WTC11 (cell line): ENCODE measurements at regions not wholly inside any gene's neighbourhood (a gene's known extent, or its start where the extent isn't known, plus 50 kb on each side); places are given as distances from the start of the nearest gene placed in this dataset.
"Not testable (repeated sequence)": the region's sequence is repeated elsewhere in the genome, so short reads cannot be mapped to it uniquely, and the experiment has no call there.

Experiments
- CREB1 ChIP-seq: sonication (generic); formaldehyde crosslinking; IDR thresholded peaks from 2 replicates; pipeline ENCODE4 v1.8.0; 2023; ENCODE audit warnings: mild to moderate bottlenecking, missing genetic modification reagents
- ETV6 ChIP-seq: sonication (generic); formaldehyde crosslinking; IDR thresholded peaks from 2 replicates; pipeline ENCODE4 v1.8.1; 2022; ENCODE audit warnings: mild to moderate bottlenecking, missing genetic modification reagents
- FOXK1 ChIP-seq: sonication (generic); formaldehyde crosslinking; IDR thresholded peaks from 2 replicates; pipeline ENCODE4 v1.8.0; 2022; ENCODE audit warnings: mild to moderate bottlenecking, moderate library complexity, missing genetic modification reagents
- GABPB1 ChIP-seq: sonication (generic); formaldehyde crosslinking; IDR thresholded peaks from 2 replicates; pipeline ENCODE4 v1.8.1; 2023; ENCODE audit warnings: mild to moderate bottlenecking, missing genetic modification reagents
- JUN ChIP-seq: sonication (generic); formaldehyde crosslinking; IDR thresholded peaks from 2 replicates; pipeline ENCODE4 v1.8.0; 2023; ENCODE audit warnings: mild to moderate bottlenecking, missing genetic modification reagents
- TEAD1 ChIP-seq: sonication (generic); formaldehyde crosslinking; IDR thresholded peaks from 2 replicates; pipeline ENCODE4 v1.8.0; 2022; ENCODE audit warnings: mild to moderate bottlenecking, missing genetic modification reagents
- TF ChIP-seq, protein P1 (sequence below): fragments of 200-600 bp; IDR thresholded peaks from 2 replicates; pipeline ENCODE4 v1.8.0; 2022; ENCODE audit warnings: antibody characterized with exemption
- TF ChIP-seq, protein P2 (sequence below): sonication (generic); formaldehyde crosslinking; IDR thresholded peaks from 2 replicates; pipeline ENCODE4 v1.8.1; 2023; ENCODE audit warnings: mild to moderate bottlenecking, moderate library complexity, missing genetic modification reagents
- TF ChIP-seq, protein P3 (sequence below): sonication (generic); formaldehyde crosslinking; IDR thresholded peaks from 2 replicates; pipeline ENCODE4 v1.8.1; 2022; ENCODE audit warnings: mild to moderate bottlenecking, moderate library complexity, missing genetic modification reagents
- TF ChIP-seq, protein P4 (sequence below): sonication (generic); formaldehyde crosslinking; IDR thresholded peaks from 2 replicates; pipeline ENCODE4 v1.8.1; 2023; ENCODE audit warnings: mild to moderate bottlenecking, missing genetic modification reagents, moderate library complexity
- TF ChIP-seq, protein P5 (sequence below): fragments of 250-450 bp; sonication (Bioruptor Pico); IDR thresholded peaks from 2 replicates; pipeline ENCODE4 v1.9.0; 2021; ENCODE audit warnings: mild to moderate bottlenecking

DNA sequence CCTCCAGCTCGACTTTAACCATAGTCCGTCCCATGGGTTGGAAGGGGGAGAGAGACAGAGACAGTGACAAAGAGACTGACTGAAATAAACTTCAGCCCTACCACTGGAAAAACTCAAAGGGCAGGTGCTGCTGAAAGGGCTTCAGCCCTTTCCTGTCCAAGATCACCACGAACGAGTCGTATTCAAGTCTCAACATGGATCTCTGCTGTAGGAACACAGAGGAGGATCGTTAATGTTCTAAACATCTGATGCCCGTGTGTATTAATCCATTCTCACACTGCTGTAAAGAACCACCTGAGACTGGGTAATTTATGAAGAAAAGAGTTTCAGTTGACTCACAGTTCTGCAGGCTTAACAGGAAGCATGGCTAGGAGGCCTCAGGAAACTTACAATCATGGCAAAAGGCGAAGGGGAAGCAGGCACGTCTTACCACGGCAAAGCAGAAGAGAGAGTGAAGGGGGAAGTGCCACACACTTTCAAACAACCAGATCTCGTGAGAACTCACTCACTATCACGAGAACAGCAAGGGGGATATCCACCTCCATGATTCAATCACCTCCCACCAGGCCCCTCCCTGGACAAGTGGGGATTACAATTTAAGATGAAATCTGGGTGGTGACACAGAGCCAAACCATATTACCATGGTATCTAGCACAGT is 56.8 kb upstream of the IRX5 start:
- TF ChIP-seq, protein P1, sequence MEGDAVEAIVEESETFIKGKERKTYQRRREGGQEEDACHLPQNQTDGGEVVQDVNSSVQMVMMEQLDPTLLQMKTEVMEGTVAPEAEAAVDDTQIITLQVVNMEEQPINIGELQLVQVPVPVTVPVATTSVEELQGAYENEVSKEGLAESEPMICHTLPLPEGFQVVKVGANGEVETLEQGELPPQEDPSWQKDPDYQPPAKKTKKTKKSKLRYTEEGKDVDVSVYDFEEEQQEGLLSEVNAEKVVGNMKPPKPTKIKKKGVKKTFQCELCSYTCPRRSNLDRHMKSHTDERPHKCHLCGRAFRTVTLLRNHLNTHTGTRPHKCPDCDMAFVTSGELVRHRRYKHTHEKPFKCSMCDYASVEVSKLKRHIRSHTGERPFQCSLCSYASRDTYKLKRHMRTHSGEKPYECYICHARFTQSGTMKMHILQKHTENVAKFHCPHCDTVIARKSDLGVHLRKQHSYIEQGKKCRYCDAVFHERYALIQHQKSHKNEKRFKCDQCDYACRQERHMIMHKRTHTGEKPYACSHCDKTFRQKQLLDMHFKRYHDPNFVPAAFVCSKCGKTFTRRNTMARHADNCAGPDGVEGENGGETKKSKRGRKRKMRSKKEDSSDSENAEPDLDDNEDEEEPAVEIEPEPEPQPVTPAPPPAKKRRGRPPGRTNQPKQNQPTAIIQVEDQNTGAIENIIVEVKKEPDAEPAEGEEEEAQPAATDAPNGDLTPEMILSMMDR, result not testable (repeated sequence)
- TF ChIP-seq, protein P2, sequence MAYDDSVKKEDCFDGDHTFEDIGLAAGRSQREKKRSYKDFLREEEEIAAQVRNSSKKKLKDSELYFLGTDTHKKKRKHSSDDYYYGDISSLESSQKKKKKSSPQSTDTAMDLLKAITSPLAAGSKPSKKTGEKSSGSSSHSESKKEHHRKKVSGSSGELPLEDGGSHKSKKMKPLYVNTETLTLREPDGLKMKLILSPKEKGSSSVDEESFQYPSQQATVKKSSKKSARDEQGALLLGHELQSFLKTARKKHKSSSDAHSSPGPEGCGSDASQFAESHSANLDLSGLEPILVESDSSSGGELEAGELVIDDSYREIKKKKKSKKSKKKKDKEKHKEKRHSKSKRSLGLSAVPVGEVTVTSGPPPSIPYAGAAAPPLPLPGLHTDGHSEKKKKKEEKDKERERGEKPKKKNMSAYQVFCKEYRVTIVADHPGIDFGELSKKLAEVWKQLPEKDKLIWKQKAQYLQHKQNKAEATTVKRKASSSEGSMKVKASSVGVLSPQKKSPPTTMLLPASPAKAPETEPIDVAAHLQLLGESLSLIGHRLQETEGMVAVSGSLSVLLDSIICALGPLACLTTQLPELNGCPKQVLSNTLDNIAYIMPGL (CRISPR knock-in tag), result not testable (repeated sequence)
- TF ChIP-seq CREB1, FOXK1, TEAD1, JUN, GABPB1, ETV6 (CRISPR knock-in tag): not testable (repeated sequence)
- TF ChIP-seq, protein P3, sequence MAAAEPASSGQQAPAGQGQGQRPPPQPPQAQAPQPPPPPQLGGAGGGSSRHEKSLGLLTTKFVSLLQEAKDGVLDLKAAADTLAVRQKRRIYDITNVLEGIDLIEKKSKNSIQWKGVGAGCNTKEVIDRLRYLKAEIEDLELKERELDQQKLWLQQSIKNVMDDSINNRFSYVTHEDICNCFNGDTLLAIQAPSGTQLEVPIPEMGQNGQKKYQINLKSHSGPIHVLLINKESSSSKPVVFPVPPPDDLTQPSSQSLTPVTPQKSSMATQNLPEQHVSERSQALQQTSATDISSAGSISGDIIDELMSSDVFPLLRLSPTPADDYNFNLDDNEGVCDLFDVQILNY, result not testable (repeated sequence)
- TF ChIP-seq, protein P4, sequence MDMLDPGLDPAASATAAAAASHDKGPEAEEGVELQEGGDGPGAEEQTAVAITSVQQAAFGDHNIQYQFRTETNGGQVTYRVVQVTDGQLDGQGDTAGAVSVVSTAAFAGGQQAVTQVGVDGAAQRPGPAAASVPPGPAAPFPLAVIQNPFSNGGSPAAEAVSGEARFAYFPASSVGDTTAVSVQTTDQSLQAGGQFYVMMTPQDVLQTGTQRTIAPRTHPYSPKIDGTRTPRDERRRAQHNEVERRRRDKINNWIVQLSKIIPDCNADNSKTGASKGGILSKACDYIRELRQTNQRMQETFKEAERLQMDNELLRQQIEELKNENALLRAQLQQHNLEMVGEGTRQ, result not testable (repeated sequence)
- TF ChIP-seq, protein P5, sequence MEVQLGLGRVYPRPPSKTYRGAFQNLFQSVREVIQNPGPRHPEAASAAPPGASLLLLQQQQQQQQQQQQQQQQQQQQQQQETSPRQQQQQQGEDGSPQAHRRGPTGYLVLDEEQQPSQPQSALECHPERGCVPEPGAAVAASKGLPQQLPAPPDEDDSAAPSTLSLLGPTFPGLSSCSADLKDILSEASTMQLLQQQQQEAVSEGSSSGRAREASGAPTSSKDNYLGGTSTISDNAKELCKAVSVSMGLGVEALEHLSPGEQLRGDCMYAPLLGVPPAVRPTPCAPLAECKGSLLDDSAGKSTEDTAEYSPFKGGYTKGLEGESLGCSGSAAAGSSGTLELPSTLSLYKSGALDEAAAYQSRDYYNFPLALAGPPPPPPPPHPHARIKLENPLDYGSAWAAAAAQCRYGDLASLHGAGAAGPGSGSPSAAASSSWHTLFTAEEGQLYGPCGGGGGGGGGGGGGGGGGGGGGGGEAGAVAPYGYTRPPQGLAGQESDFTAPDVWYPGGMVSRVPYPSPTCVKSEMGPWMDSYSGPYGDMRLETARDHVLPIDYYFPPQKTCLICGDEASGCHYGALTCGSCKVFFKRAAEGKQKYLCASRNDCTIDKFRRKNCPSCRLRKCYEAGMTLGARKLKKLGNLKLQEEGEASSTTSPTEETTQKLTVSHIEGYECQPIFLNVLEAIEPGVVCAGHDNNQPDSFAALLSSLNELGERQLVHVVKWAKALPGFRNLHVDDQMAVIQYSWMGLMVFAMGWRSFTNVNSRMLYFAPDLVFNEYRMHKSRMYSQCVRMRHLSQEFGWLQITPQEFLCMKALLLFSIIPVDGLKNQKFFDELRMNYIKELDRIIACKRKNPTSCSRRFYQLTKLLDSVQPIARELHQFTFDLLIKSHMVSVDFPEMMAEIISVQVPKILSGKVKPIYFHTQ (CRISPR knock-in tag), result not testable (repeated sequence)
